ENCODE measurements at regions not wholly inside any gene's neighbourhood (a gene's known extent, or its start where the extent isn't known, plus 50 kb on each side); places are given as distances from the start of the nearest gene placed in this dataset.
A peak's percentile ranks its signal among the peaks of the same experiment; 100 is the strongest.
"Not testable (repeated sequence)": the region's sequence is repeated elsewhere in the genome, so short reads cannot be mapped to it uniquely, and the experiment has no call there.

DNA sequence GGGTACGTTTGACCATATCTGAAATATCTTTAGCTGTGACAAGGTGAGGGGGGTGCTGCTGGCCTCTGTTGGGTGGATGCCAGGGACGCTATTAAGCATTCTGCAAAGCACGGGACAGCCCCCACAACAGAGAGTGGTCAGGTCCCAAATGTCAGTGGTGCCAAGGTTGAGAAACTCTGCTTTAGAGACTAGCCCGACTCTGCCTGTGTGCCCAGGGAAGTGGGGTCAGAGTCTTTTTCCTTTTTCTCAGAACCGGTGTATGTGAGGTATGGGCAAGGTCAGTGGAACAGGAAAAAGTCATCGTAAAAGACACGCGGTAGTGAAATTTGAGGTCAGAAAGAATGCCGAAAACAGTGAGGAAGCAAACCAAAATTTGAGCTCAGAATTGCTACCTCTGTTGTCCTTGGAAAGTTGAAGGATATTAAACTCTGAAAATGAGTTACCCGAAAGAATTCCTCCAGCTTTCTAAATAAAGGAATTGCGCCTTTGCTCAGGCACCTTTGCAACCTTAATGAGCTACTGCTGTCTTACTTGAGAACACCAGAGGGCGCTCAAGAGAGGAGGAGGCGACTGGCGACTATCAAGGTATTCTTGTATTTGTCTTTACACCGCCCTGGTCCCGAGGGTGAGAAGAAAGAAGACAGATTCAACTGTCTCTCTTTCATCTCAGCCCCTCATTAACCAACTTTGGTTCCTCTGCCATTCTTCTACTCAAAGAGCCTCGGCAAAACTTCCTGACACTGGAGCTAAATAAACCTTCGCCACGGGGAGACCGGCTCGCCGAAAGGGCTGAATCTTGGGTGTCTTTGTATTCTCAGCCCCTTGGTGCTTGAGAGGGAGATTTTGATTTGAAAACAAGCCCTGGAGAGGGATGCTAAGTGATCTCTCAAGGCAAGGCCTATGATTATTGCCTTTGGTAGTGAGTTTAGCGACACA, 85.4 kb upstream of the OLIG2 start:
- DNase-seq: peak; percentile 31

DNA sequence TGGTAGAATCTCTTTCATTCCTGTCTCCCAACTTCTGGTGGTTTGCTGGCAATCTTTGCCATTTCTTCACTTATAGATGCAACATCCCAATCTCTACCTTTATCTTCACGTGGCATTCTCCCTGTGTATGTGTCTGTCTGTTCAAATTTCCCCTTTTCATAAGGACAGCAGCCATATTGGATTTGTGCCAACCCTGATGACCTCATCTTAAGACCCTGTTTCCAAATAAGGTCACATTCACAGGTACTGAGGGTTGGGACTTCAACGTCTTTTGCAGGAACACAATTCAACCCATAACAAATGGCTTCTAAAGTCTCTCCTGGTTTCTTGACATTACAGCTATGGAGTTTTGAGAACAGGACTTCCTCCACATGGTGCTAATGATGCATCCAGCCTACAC, 84.5 kb upstream of the OLIG2 start:
- no peak for DNase-seq

- no peak for DNase-seq
These were observed 79.1 kb upstream of the OLIG2 start for GRCh38 chr21:32946654-32947053.

DNA sequence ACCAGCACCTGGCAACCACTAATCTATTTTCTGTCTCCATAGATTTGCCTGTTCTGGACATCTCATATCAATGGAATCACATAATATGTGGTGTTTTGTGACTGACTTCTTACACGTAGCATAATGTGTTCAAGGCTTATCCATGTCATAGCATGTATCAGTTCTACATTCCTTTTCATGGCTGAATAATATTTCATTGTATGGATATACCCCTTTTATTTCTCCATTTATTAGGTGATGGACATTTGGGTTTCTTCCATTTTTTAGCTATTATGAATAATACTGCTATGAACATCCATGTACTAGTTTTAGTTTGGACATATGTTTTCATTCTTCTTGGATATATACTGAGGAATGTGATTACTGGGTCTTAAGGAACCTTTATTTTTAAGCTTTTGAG, 78.0 kb upstream of the OLIG2 start:
- no peak for DNase-seq

DNA sequence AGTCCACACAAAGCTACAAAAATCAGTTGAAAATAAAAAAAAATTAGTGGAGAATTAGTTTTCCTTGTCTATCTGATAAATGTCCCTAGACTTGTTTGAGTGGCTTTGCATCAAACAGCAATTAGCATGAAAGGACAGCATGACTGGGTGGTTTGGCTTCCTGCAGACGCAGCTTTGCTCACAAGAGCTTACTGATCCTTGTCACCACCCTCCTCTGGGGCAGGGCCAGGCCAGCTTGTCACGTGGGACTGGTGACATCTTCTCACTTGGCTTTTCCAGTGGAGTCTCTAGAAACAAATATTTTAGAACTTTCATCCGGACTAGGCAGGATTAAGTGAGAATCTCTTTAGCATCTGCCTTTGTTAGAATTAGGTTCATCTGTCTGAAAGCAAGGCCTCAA, 76.0 kb upstream of the OLIG2 start:
- DNase-seq: no peak

DNA sequence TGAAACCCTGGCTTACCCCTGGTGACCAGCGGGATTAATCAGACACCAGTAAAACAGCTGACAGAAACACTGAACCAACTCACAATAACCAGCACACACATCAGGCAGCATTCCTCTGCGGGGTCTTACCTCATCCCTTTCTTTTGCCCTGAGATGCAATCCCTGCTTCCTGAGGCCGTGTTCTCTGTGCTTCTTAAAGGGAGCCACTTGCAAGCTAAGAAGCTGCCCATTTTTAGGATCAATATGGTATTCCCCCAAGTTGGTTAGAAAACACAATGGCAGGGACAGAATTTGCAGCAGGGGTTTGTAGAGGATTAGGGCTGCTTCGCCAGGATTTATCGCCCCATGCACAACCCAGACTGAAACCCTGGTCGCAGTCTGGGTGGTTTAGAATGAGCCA, 74.7 kb upstream of the OLIG2 start:
- no peak for DNase-seq

GRCh38 chr21:32954353-32954752, 71.4 kb upstream of the OLIG2 start:
- no peak for DNase-seq

- DNase-seq: no peak
These were observed 70.2 kb upstream of the OLIG2 start for GRCh38 chr21:32955311-32956060.

GRCh38 chr21:32956061-32956656, 69.6 kb upstream of the OLIG2 start:
- no peak for DNase-seq

DNA sequence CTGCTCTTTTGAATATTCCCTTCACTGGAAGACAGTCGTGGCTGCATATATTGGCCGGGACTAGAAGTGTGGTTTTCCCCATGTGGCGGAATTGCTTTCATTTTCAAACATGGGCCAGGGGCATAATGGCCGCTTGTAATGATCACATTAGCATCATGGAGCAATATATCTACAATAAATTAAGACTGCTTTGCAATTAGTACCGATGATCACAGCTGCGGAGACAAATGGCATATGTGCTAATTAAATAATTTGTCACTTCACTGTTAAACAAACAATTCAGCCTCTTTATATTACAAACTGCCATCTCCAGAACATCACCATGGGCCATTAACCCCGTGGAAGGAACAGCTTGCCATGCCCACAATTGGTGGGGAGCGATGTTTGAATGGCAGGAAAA, 68.2 kb upstream of the OLIG2 start:
- DNase-seq: no peak

- no peak for DNase-seq
These were observed 67.3 kb upstream of the OLIG2 start for GRCh38 chr21:32958288-32959002.

DNA sequence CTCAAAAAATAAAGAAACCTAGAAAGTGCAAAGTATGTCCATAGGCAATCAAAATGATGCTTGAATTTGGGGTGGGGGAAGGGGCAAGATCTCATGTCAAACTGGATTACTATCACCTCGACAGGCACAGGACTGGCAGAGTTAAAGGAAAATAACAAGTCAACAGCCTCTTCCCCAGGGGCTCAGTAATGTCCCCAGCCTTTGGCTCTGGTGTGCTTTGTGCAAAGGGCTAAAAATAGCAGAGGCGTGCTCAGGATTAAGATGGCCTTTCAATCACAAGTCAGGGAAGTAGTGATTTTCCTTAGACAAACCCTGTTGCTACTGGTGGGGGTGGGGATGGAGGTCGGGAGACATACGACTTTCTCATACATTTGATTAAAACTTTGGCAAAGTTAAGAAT, 63.5 kb upstream of the OLIG2 start:
- DNase-seq: no peak

GRCh38 chr21:32965129-32965680, 60.5 kb upstream of the OLIG2 start:
- DNase-seq: no peak

DNA sequence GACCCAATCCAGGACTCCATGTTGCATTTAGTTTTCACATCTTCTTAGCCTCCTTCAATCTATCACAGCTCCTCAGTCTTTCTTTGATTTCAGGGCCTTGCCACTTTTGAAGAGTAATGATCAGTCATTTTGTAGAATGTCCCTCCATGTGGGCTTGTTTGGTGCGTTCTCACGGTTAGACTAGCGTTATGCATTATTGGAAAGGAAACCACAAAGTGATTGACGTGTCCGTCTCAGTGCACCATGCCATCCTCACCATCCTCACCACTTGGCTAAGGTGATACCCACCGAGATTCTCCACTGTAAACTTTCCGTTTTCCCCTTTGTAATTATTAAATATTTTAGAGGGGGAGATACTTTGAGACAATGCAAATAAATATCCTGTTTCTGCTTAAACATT, 59.6 kb upstream of the OLIG2 start:
- no peak for DNase-seq

- DNase-seq: not testable (repeated sequence)
These were observed 57.6 kb upstream of the OLIG2 start for GRCh38 chr21:32968103-32968502.

- DNase-seq: no peak
These were observed 51.1 kb upstream of the OLIG2 start for GRCh38 chr21:32974653-32975052.

- DNase-seq: no peak
These were observed 49.8 kb upstream of the OLIG2 start for GRCh38 chr21:32975811-32976431.
